ENCODE measurements at regions not wholly inside any gene's neighbourhood (a gene's known extent, or its start where the extent isn't known, plus 50 kb on each side); places are given as distances from the start of the nearest gene placed in this dataset.

DNA sequence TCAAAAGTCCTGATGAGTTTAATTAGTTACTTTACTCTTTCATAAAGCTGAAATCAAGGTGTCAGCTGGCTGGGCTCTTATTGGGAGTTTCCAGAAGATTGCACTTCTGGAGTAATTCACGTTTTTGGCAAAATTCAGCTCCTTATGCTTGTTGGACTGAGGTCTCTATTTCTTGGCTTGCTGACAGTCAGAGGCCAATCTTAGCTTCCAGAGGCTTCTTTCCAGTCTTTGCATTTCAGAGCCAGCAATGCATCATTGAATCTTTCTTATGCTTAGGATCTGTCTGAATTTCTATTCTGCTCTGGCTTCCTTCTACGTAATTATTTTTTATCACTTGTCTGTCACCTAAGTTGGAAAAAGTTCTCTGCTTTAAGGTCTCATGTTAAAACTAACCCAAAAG is 91.4 kb upstream of the SYN3 start:
- TF ChIP-seq EZH2 (IDR thresholded peaks at IDR 0.05; ENCODE audit: borderline replicate concordance) (no peak), EZH2phosphoT487 (IDR thresholded peaks at IDR 0.05; ENCODE audit: low read depth, severe bottlenecking, unreplicated experiment) (no peak)
- TF ChIP-seq, protein P1, sequence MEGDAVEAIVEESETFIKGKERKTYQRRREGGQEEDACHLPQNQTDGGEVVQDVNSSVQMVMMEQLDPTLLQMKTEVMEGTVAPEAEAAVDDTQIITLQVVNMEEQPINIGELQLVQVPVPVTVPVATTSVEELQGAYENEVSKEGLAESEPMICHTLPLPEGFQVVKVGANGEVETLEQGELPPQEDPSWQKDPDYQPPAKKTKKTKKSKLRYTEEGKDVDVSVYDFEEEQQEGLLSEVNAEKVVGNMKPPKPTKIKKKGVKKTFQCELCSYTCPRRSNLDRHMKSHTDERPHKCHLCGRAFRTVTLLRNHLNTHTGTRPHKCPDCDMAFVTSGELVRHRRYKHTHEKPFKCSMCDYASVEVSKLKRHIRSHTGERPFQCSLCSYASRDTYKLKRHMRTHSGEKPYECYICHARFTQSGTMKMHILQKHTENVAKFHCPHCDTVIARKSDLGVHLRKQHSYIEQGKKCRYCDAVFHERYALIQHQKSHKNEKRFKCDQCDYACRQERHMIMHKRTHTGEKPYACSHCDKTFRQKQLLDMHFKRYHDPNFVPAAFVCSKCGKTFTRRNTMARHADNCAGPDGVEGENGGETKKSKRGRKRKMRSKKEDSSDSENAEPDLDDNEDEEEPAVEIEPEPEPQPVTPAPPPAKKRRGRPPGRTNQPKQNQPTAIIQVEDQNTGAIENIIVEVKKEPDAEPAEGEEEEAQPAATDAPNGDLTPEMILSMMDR (IDR thresholded peaks at IDR 0.05; ENCODE audit: poor library complexity): no peak
- H3K4me2 ChIP-seq: no peak overlapping the region
- no peak overlapping the region for H3K27ac ChIP-seq
- DNase-seq (ENCODE audit: low spot score): no peak
- H3K9me2 ChIP-seq (replicated peaks; ENCODE audit: insufficient read depth): no peaks in the 10 kb centered on the region
- no peaks in the 10 kb centered on the region for H4K20me1 ChIP-seq (ENCODE audit: insufficient read depth, poor library complexity, severe bottlenecking)
- H3K9me3 ChIP-seq (ENCODE audit: low read depth): no peaks in the 10 kb centered on the region
- H3K4me3 ChIP-seq: no peak overlapping the region
- H3K36me3 ChIP-seq (replicated peaks; ENCODE audit: insufficient read depth, low read depth): no peaks in the 10 kb centered on the region
- 76% methylated on average over 2 of the region's 2 CpGs for WGBS (ENCODE audit: low lambda C conversion rate, missing lambda C conversion rate)
- H2AFZ ChIP-seq: no peak overlapping the region
- H3K27me3 ChIP-seq: peaks cover 5% of the 10 kb centered on the region
- H3K79me2 ChIP-seq: no peaks in the 10 kb centered on the region
- no peaks in the 10 kb centered on the region for H3K4me1 ChIP-seq (ENCODE audit: insufficient read depth)

DNA sequence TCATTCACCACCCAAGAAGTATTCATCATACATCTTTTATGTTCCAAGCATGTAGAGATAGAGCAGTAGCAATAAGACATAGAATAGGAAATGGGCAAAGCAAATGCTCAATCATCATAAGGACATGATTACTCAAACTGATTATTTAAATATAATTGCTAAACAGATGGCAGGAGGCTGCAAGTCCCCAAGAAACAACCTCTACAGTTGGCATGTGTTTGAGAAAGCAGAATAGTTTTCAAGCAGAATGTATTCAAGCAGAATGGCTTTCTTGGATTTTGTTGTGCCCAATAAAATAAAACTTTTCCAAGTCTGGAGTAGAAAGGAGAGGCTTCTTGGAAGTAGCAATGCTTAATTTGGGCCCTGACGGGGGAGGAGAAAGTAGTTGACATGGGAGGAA is 86.5 kb upstream of the SYN3 start:
- Histone ChIP-seq H3K4me2 (no peak overlapping the region), H4K20me1 (ENCODE audit: insufficient read depth, poor library complexity, severe bottlenecking) (no peaks in the 10 kb centered on the region), H3K27me3 (peaks cover 5% of the 10 kb centered on the region), H3K36me3 (replicated peaks; ENCODE audit: insufficient read depth, low read depth) (no peaks in the 10 kb centered on the region), H2AFZ (no peak overlapping the region), H3K9me2 (replicated peaks; ENCODE audit: insufficient read depth) (no peaks in the 10 kb centered on the region), H3K4me1 (ENCODE audit: insufficient read depth) (no peaks in the 10 kb centered on the region), H3K79me2 (no peaks in the 10 kb centered on the region), H3K4me3 (no peak overlapping the region), H3K9me3 (ENCODE audit: low read depth) (no peaks in the 10 kb centered on the region), H3K27ac (no peak overlapping the region)
- TF ChIP-seq EZH2phosphoT487 (IDR thresholded peaks at IDR 0.05; ENCODE audit: low read depth, severe bottlenecking, unreplicated experiment): no peak
- TF ChIP-seq, protein P1 (IDR thresholded peaks at IDR 0.05; ENCODE audit: poor library complexity): no peak
- TF ChIP-seq EZH2 (IDR thresholded peaks at IDR 0.05; ENCODE audit: borderline replicate concordance): no peak
- DNase-seq (ENCODE audit: low spot score): no peak
- 81% methylated on average over 1 of the region's 1 CpG for WGBS (ENCODE audit: low lambda C conversion rate, missing lambda C conversion rate)

DNA sequence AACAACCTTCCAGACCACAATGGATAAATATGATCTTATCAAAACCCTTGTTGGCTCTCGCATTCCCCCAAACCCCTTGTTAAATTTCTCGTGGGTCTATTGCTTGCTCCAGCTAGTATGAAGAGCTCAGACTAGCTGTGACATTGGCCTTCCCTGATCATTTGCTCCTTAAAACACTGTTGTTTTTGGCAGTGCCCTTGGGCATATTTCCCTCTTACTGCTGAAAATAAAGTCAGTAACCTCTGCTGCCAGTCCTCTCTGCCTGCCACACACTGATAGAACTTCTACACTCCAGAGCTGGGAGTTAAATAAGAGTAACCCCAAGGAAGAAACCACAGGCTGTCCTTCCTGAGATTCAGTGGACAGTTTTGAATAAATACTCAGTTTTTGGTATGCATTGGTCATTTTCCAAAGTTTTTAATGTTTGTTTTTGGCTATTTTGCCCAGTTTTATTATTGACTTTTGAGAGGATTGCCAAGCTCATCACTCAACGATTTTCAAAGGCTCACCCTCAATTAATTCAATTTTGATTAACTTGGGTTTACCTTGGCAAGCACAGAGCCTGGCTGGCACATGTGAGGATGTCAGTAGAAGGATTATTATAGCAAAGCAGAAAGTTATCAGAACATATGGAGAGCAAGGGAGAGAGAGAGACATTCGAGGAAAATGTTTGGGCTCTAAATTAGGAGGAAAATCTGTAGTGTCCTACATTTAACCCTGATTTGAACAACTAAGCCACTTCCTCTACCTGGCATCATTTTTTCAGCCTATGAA is 84.3 kb upstream of the SYN3 start:
- Histone ChIP-seq H3K4me2 (no peak overlapping the region), H3K27ac (no peak overlapping the region), H2AFZ (no peak overlapping the region), H3K27me3 (peaks cover 5% of the 10 kb centered on the region), H4K20me1 (ENCODE audit: insufficient read depth, poor library complexity, severe bottlenecking) (no peaks in the 10 kb centered on the region), H3K4me3 (no peak overlapping the region), H3K36me3 (replicated peaks; ENCODE audit: insufficient read depth, low read depth) (no peaks in the 10 kb centered on the region), H3K9me3 (ENCODE audit: low read depth) (no peaks in the 10 kb centered on the region), H3K9me2 (replicated peaks; ENCODE audit: insufficient read depth) (no peaks in the 10 kb centered on the region), H3K4me1 (ENCODE audit: insufficient read depth) (no peaks in the 10 kb centered on the region), H3K79me2 (no peaks in the 10 kb centered on the region)
- TF ChIP-seq, protein P1 (IDR thresholded peaks at IDR 0.05; ENCODE audit: poor library complexity): no peak
- TF ChIP-seq EZH2 (IDR thresholded peaks at IDR 0.05; ENCODE audit: borderline replicate concordance) (no peak), EZH2phosphoT487 (IDR thresholded peaks at IDR 0.05; ENCODE audit: low read depth, severe bottlenecking, unreplicated experiment) (no peak)
- DNase-seq (ENCODE audit: low spot score): no peak
- 66% methylated on average over 4 of the region's 4 CpGs for WGBS (ENCODE audit: low lambda C conversion rate, missing lambda C conversion rate)

All from hepatocyte (in vitro differentiated cells).